LNCAP (cell line): ENCODE measurements at regions not wholly inside any gene's neighbourhood (a gene's known extent, or its start where the extent isn't known, plus 50 kb on each side); places are given as distances from the start of the nearest gene placed in this dataset.

Experiments
- CTCF ChIP-seq: fragments of 450-650 bp; IDR thresholded peaks from 2 replicates; pipeline ENCODE4 v1.5.1; 2017; ENCODE audit warnings: mild to moderate bottlenecking

GRCh38 chr12:131441638-131442336 is 269.1 kb upstream of the SFSWAP start:
- no peak for TF ChIP-seq CTCF

GRCh38 chr12:131442337-131442918 is 268.5 kb upstream of the SFSWAP start:
- no peak for TF ChIP-seq CTCF

GRCh38 chr12:131443019-131444000 is 267.6 kb upstream of the SFSWAP start:
- no peak for TF ChIP-seq CTCF

GRCh38 chr12:131444220-131445164 is 266.4 kb upstream of the SFSWAP start:
- no peak for TF ChIP-seq CTCF

GRCh38 chr12:131445184-131445774 is 265.6 kb upstream of the SFSWAP start:
- no peak for TF ChIP-seq CTCF

- TF ChIP-seq CTCF: no peak
Measured at GRCh38 chr12:131445795-131446194, 265.1 kb upstream of the SFSWAP start.
